ENCODE measurements at regions not wholly inside any gene's neighbourhood (a gene's known extent, or its start where the extent isn't known, plus 50 kb on each side); places are given as distances from the start of the nearest gene placed in this dataset.

- Histone ChIP-seq H3K36me3 (replicated peaks in 1 of 2) (no peaks in the 10 kb centered on the region), H3K4me3 (no peak overlapping the region), H3K9me3 (replicated peaks in 1 of 3) (no peaks in the 10 kb centered on the region), H3K4me1 (replicated peaks in 1 of 2) (no peaks in the 10 kb centered on the region), H3K27me3 (no peaks in the 10 kb centered on the region), H3K27ac (no peak overlapping the region)
- no peak for DNase-seq
- TF ChIP-seq, protein P1, sequence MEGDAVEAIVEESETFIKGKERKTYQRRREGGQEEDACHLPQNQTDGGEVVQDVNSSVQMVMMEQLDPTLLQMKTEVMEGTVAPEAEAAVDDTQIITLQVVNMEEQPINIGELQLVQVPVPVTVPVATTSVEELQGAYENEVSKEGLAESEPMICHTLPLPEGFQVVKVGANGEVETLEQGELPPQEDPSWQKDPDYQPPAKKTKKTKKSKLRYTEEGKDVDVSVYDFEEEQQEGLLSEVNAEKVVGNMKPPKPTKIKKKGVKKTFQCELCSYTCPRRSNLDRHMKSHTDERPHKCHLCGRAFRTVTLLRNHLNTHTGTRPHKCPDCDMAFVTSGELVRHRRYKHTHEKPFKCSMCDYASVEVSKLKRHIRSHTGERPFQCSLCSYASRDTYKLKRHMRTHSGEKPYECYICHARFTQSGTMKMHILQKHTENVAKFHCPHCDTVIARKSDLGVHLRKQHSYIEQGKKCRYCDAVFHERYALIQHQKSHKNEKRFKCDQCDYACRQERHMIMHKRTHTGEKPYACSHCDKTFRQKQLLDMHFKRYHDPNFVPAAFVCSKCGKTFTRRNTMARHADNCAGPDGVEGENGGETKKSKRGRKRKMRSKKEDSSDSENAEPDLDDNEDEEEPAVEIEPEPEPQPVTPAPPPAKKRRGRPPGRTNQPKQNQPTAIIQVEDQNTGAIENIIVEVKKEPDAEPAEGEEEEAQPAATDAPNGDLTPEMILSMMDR (IDR thresholded peaks at IDR 0.05): no peak
- no peak for TF ChIP-seq POLR2A (IDR thresholded peaks at IDR 0.05)
- intact Hi-C loops (cut with DNase I): no loop called here
- WGBS, 4 donors: 61 to 67% (median 64%) methylated on average over 4 of the region's 4 CpGs
These were observed 326.7 kb upstream of the GRAMD2B start for GRCh38 chr5:126096442-126097006.

GRCh38 chr5:126097876-126098275, 325.3 kb upstream of the GRAMD2B start:
- H3K27ac ChIP-seq: no peak overlapping the region
- WGBS, 4 donors: 80 to 94% (median 80%) methylated on average over 1 of the region's 1 CpG
- H3K9me3 ChIP-seq (replicated peaks in 1 of 3): no peaks in the 10 kb centered on the region
- no peak for TF ChIP-seq POLR2A (IDR thresholded peaks at IDR 0.05)
- TF ChIP-seq, protein P1 (IDR thresholded peaks at IDR 0.05): no peak
- no peaks in the 10 kb centered on the region for H3K4me1 ChIP-seq (replicated peaks in 1 of 2)
- no peak for DNase-seq
- no peaks in the 10 kb centered on the region for H3K36me3 ChIP-seq (replicated peaks in 1 of 2)
- H3K4me3 ChIP-seq: no peak overlapping the region
- H3K27me3 ChIP-seq: no peaks in the 10 kb centered on the region
- intact Hi-C loops (cut with DNase I): no loop called here

GRCh38 chr5:126098330-126099017, 324.7 kb upstream of the GRAMD2B start:
- no peak for DNase-seq
- WGBS, 4 donors: 89 to 100% (median 93%) methylated on average over 1 of the region's 1 CpG
- no peak for TF ChIP-seq POLR2A (IDR thresholded peaks at IDR 0.05)
- TF ChIP-seq, protein P1 (IDR thresholded peaks at IDR 0.05): no peak
- Histone ChIP-seq H3K27ac (no peak overlapping the region), H3K9me3 (replicated peaks in 1 of 3) (no peaks in the 10 kb centered on the region), H3K4me1 (replicated peaks in 1 of 2) (no peaks in the 10 kb centered on the region), H3K4me3 (no peak overlapping the region), H3K36me3 (replicated peaks in 1 of 2) (no peaks in the 10 kb centered on the region), H3K27me3 (no peaks in the 10 kb centered on the region)
- intact Hi-C loops (cut with DNase I): no loop called here

DNA sequence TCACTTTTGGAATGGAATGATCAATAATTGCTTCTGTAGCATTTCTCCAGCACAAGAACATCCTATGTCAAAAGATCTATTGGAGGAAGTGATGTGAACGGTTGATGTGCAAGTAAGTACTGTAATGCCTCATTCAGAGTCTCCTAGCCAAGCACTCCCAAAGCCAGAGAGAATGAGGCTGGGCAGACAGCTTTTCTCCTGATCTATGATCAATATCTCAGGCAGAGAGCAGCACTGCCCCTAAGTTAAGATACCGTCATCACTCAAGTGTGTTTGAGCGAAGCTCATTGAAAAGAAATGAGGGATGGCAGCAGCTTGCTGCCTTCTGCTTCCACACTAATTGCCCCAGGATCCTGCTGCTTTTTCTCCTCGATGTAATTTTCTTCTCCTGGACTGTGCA, 324.1 kb upstream of the GRAMD2B start:
- no peak for DNase-seq
- intact Hi-C loops (cut with DNase I): no loop called here
- H3K27ac ChIP-seq: no peak overlapping the region
- H3K27me3 ChIP-seq: no peaks in the 10 kb centered on the region
- H3K36me3 ChIP-seq (replicated peaks in 1 of 2): no peaks in the 10 kb centered on the region
- WGBS, 4 donors: 73 to 94% (median 79%) methylated on average over 4 of the region's 4 CpGs
- TF ChIP-seq, protein P1 (IDR thresholded peaks at IDR 0.05): no peak
- no peak for TF ChIP-seq POLR2A (IDR thresholded peaks at IDR 0.05)
- no peaks in the 10 kb centered on the region for H3K4me1 ChIP-seq (replicated peaks in 1 of 2)
- H3K9me3 ChIP-seq (replicated peaks in 1 of 3): no peaks in the 10 kb centered on the region
- no peak overlapping the region for H3K4me3 ChIP-seq
